ENCODE measurements at regions not wholly inside any gene's neighbourhood (a gene's known extent, or its start where the extent isn't known, plus 50 kb on each side); places are given as distances from the start of the nearest gene placed in this dataset.

DNA sequence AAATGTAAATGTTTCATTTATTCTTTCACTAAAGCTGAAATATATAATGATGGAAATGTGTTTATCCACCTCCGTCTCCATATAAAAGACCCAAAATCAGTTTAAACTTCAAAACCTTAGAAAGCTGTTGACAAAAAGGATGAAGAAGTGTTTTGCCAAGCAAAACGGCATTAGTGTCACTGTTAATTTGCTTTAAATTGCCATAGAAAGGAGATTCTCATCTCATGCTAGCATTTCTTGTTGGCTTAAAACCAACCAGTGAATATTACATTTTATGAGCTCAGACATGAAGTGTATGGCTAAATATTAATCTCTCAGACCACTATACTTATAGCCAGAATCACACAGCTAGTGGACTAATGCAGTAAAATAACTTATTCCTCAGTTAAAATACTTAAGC is 398.8 kb downstream of the KIF2B start:
- TF ChIP-seq POLR2A (IDR thresholded peaks at IDR 0.05): no peak
- TF ChIP-seq POLR2AphosphoS5 (IDR thresholded peaks at IDR 0.05): no peak
